ENCODE measurements at regions not wholly inside any gene's neighbourhood (a gene's known extent, or its start where the extent isn't known, plus 50 kb on each side); places are given as distances from the start of the nearest gene placed in this dataset.

DNA sequence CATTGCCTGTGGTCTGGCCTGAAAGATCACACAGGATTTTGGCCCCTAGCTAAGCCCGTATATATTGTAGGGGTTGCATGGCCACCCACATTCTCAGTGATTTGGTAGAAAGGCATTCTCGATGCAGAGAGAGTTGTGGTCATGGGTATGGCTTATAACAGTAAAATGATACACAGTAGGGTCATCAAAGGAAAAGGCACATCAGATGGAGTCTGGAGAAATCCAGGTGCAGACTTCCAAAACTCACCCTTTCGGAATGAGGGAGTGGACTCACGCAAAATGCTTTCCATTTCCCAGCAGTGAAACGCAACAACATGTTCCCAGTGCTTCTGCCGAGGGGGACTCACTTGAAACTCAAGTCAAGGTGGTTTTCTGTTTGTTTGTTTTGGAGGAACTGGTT, 802.5 kb upstream of the SLITRK1 start:
- in situ Hi-C loops (cut with MboI) = no loop called here
- no peaks in the 10 kb centered on the region for H3K9me3 ChIP-seq (replicated peaks; ENCODE audit: control insufficient read depth, insufficient read depth, low read length)
- RAD21 ChIA-PET (ENCODE audit: unreplicated experiment) = no interaction called here
- FAIRE-seq = no peak
- no peaks in the 10 kb centered on the region for H3K36me3 ChIP-seq (ENCODE audit: control insufficient read depth in 2 of 2, insufficient read depth in 2 of 2, low read length in 1 of 2)
- H3K4me3 ChIP-seq = no peak overlapping the region
- BruUV-seq (replicated peaks) = no TSS peak
- WGBS (ENCODE audit: insufficient coverage, insufficient replicate concordance, low lambda C conversion rate, missing lambda C conversion rate) = 20% methylated on average over 6 of the region's 6 CpGs
- no peaks in the 10 kb centered on the region for H3K27me3 ChIP-seq (replicated peaks in 1 of 2; ENCODE audit: control insufficient read depth in 2 of 2, insufficient read depth in 2 of 2, low read length in 1 of 2)
- no peaks in the 10 kb centered on the region for H4K20me1 ChIP-seq (ENCODE audit: control insufficient read depth, insufficient read depth)
- POLR2A ChIA-PET = no interaction called here
- ATAC-seq = no peak
- H3K79me2 ChIP-seq (ENCODE audit: control insufficient read depth, insufficient read depth, low read length) = no peaks in the 10 kb centered on the region
- H3K4me1 ChIP-seq (ENCODE audit: control insufficient read depth, insufficient read depth, low read length) = no peaks in the 10 kb centered on the region
- intact Hi-C loops (cut with micrococcal nuclease; ENCODE audit: unreplicated experiment) = no loop called here
- no peak overlapping the region for H3K27ac ChIP-seq (ENCODE audit: control insufficient read depth, insufficient read depth)
- TF ChIP-seq ZZZ3 (IDR thresholded peaks at IDR 0.05; ENCODE audit: control insufficient read depth, insufficient read length, low read depth) = no peak
- TF ChIP-seq EGR1 (IDR thresholded peaks at IDR 0.05; ENCODE audit: borderline replicate concordance in 1 of 2, low read depth in 2 of 2, low read length in 2 of 2) = no peak
- TF ChIP-seq, protein P1, sequence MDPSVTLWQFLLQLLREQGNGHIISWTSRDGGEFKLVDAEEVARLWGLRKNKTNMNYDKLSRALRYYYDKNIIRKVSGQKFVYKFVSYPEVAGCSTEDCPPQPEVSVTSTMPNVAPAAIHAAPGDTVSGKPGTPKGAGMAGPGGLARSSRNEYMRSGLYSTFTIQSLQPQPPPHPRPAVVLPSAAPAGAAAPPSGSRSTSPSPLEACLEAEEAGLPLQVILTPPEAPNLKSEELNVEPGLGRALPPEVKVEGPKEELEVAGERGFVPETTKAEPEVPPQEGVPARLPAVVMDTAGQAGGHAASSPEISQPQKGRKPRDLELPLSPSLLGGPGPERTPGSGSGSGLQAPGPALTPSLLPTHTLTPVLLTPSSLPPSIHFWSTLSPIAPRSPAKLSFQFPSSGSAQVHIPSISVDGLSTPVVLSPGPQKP (IDR thresholded peaks at IDR 0.05; ENCODE audit: low read depth, low read length) = no peak
- TF ChIP-seq FOXM1 (IDR thresholded peaks at IDR 0.05; ENCODE audit: low read depth, low read length) = no peak
- no peak for TF ChIP-seq WRNIP1 (IDR thresholded peaks at IDR 0.05; ENCODE audit: borderline replicate concordance, low read depth, low read length)
- no peak for TF ChIP-seq SPI1 (IDR thresholded peaks at IDR 0.05; ENCODE audit: borderline replicate concordance, insufficient read depth, low read depth, low read length)
- TF ChIP-seq SUPT20H (IDR thresholded peaks at IDR 0.05; ENCODE audit: borderline replicate concordance, control insufficient read depth, low read depth, low read length) = no peak
- TF ChIP-seq MEF2A (IDR thresholded peaks at IDR 0.05; ENCODE audit: insufficient read depth, low read depth, low read length) = no peak
- TF ChIP-seq EP300 (IDR thresholded peaks at IDR 0.05; ENCODE audit: borderline replicate concordance in 1 of 2, control insufficient read depth in 1 of 2, low read depth in 2 of 2, low read length in 2 of 2) = no peak
- TF ChIP-seq HDAC2 (IDR thresholded peaks at IDR 0.05) = no peak
- no peak for TF ChIP-seq MYC (IDR thresholded peaks at IDR 0.05; ENCODE audit: insufficient read depth, insufficient read length, insufficient replicate concordance, low read length, severe bottlenecking)
- TF ChIP-seq, protein P2, sequence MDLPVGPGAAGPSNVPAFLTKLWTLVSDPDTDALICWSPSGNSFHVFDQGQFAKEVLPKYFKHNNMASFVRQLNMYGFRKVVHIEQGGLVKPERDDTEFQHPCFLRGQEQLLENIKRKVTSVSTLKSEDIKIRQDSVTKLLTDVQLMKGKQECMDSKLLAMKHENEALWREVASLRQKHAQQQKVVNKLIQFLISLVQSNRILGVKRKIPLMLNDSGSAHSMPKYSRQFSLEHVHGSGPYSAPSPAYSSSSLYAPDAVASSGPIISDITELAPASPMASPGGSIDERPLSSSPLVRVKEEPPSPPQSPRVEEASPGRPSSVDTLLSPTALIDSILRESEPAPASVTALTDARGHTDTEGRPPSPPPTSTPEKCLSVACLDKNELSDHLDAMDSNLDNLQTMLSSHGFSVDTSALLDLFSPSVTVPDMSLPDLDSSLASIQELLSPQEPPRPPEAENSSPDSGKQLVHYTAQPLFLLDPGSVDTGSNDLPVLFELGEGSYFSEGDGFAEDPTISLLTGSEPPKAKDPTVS (IDR thresholded peaks at IDR 0.05; ENCODE audit: low read depth, low read length) = no peak
- TF ChIP-seq SIX5 (IDR thresholded peaks at IDR 0.05; ENCODE audit: low read depth, low read length, severe bottlenecking) = no peak
- TF ChIP-seq, protein P3, sequence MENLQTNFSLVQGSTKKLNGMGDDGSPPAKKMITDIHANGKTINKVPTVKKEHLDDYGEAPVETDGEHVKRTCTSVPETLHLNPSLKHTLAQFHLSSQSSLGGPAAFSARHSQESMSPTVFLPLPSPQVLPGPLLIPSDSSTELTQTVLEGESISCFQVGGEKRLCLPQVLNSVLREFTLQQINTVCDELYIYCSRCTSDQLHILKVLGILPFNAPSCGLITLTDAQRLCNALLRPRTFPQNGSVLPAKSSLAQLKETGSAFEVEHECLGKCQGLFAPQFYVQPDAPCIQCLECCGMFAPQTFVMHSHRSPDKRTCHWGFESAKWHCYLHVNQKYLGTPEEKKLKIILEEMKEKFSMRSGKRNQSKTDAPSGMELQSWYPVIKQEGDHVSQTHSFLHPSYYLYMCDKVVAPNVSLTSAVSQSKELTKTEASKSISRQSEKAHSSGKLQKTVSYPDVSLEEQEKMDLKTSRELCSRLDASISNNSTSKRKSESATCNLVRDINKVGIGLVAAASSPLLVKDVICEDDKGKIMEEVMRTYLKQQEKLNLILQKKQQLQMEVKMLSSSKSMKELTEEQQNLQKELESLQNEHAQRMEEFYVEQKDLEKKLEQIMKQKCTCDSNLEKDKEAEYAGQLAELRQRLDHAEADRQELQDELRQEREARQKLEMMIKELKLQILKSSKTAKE (IDR thresholded peaks at IDR 0.05; ENCODE audit: low read depth, poor library complexity, severe bottlenecking) = no peak
- TF ChIP-seq TCF7 (IDR thresholded peaks at IDR 0.05; ENCODE audit: borderline replicate concordance) = no peak
- TF ChIP-seq, protein P4, sequence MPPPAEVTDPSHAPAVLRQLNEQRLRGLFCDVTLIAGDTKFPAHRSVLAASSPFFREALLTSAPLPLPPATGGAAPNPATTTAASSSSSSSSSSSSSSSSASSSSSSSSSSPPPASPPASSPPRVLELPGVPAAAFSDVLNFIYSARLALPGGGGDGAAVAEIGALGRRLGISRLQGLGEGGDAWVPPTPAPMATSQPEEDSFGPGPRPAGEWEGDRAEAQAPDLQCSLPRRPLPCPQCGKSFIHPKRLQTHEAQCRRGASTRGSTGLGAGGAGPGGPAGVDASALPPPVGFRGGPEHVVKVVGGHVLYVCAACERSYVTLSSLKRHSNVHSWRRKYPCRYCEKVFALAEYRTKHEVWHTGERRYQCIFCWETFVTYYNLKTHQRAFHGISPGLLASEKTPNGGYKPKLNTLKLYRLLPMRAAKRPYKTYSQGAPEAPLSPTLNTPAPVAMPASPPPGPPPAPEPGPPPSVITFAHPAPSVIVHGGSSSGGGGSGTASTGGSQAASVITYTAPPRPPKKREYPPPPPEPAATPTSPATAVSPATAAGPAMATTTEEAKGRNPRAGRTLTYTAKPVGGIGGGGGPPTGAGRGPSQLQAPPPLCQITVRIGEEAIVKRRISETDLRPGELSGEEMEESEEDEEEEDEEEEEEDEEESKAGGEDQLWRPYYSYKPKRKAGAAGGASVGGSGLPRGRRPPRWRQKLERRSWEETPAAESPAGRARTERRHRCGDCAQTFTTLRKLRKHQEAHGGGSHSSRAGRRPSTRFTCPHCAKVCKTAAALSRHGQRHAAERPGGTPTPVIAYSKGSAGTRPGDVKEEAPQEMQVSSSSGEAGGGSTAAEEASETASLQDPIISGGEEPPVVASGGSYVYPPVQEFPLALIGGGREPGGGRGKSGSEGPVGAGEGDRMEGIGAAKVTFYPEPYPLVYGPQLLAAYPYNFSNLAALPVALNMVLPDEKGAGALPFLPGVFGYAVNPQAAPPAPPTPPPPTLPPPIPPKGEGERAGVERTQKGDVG (CRISPR knock-in tag; IDR thresholded peaks at IDR 0.05) = no peak
- H3K4me2 ChIP-seq (ENCODE audit: control insufficient read depth, insufficient read depth) = no peak overlapping the region
- CTCF ChIA-PET = interaction anchor here (0.6 kb wide), 1 partner anchor 1851 kb away, joined by 3 read pairs; no protein-coding TSS in a partner anchor
- H3K9ac ChIP-seq (ENCODE audit: control insufficient read depth, insufficient read depth, low read length) = no peak overlapping the region
- H2AFZ ChIP-seq (ENCODE audit: control insufficient read depth, low read depth, low read length) = no peak overlapping the region
- SMC1A ChIA-PET (ENCODE audit: uncharacterized antibody, unreplicated experiment) = no interaction called here
- DNase-seq (ENCODE audit: low read depth, low spot score) = no peak
